Body of pancreas (tissue), 4 donors: ENCODE measurements at regions not wholly inside any gene's neighbourhood (a gene's known extent, or its start where the extent isn't known, plus 50 kb on each side); places are given as distances from the start of the nearest gene placed in this dataset.

Experiments used
- ATAC-seq: fragments of 150-250 bp; one replicate; pipeline ENCODE4 v1.9.1; 2016
- DNase-seq, 4 donors: peaks; one replicate each; pipeline ENCODE4 v3.0.0-alpha.2; 2019
- H3K27ac ChIP-seq, 4 donors: fragments of 200-600 bp; sonication (generic); 1 replicate in 3 of 4; 2 replicates in 1 of 4; pipeline versions ENCODE4 v1.5.1 to v1.6.1; 2016 to 2019; ENCODE audit warnings: mild to moderate bottlenecking in 1 of 4, mixed read lengths in 1 of 4, moderate library complexity in 1 of 4
- H3K27me3 ChIP-seq, 2 donors: fragments of 200-600 bp; sonication (generic); one replicate each; pipeline ENCODE4 v1.6.0; 2016; ENCODE audit warnings: mild to moderate bottlenecking in 1 of 2
- H3K36me3 ChIP-seq, 2 donors: fragments of 200-600 bp; sonication (generic); replicated peaks in 1 of 2; 2 replicates each; pipeline ENCODE4 v1.5.1; 2016; ENCODE audit warnings: low read depth in 2 of 2; ENCODE audit not compliant: insufficient read depth in 1 of 2
- H3K4me1 ChIP-seq: fragments of 200-600 bp; sonication (generic); one replicate; pipeline ENCODE4 v1.6.0; 2016
- H3K4me3 ChIP-seq, 2 donors: fragments of 200-600 bp; sonication (generic); 1 replicate in 1 of 2; 2 replicates in 1 of 2; pipeline ENCODE4 v1.5.1; 2016 to 2019
- H3K9me3 ChIP-seq, 3 donors: fragments of 200-600 bp; sonication (generic); 1 replicate in 2 of 3; 2 replicates in 1 of 3; pipeline ENCODE4 v1.5.1; 2016
- POLR2A ChIP-seq, 3 donors: fragments of 450-650 bp; IDR thresholded peaks; one replicate each; pipeline ENCODE4 v1.6.1; 2016; ENCODE audit warnings: antibody characterized with exemption in 3 of 3, mild to moderate bottlenecking in 2 of 3
- WGBS, 2 donors: methylation state at CpG; one replicate each; pipeline ENCODE4 v1.1.5; 2017; 5-methylcytosine and 5-hydroxymethylcytosine counted together
- intact Hi-C: fragments of 100-400 bp; cut with DNase I; formaldehyde crosslinking; loops from one replicate; pipeline ENCODE4 v1.15.1; 2023
- TF ChIP-seq, protein P1 (sequence below), 7 experiments: fragments of 450-650 bp in 4 of 7; fragments of 200-600 bp in 3 of 7; sonication (generic) in 3 of 7; IDR thresholded peaks; one replicate each; pipeline ENCODE4 v1.5.1; 2016 to 2019; ENCODE audit warnings: antibody characterized with exemption in 7 of 7

DNA sequence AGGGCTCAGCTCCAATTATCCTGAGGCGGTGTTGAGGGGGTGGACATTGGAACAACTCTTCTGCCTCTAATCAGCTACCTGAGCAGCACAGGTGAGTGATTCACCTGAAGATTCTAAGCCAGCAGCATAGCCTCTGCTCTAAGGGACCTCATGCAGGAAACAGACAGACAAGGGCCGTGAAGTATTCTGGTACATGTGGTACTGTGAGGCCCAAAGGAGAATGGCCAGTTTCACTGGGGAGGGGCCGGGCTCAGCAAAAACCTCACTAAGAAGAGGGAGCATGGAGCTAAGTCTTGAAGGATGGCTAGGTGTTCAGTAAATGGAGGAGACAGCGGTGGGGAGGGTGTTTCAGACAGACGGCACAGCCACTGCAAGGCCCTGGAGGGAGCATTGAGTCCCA, 58.5 kb upstream of the CCDC167 start:
- Histone ChIP-seq H3K27ac (no peak overlapping the region), H3K4me1 (no peaks in the 10 kb centered on the region), H3K36me3 (no peaks in the 10 kb centered on the region), H3K9me3 (no peaks in the 10 kb centered on the region), H3K27me3 (no peaks in the 10 kb centered on the region), H3K4me3 (no peak overlapping the region)
- intact Hi-C loops, result no loop called here
- DNase-seq (no peak), ATAC-seq (no peak)
- 71 to 75% methylated on average over 5 of the region's 5 CpGs for WGBS, 2 donors
- TF ChIP-seq, protein P1, sequence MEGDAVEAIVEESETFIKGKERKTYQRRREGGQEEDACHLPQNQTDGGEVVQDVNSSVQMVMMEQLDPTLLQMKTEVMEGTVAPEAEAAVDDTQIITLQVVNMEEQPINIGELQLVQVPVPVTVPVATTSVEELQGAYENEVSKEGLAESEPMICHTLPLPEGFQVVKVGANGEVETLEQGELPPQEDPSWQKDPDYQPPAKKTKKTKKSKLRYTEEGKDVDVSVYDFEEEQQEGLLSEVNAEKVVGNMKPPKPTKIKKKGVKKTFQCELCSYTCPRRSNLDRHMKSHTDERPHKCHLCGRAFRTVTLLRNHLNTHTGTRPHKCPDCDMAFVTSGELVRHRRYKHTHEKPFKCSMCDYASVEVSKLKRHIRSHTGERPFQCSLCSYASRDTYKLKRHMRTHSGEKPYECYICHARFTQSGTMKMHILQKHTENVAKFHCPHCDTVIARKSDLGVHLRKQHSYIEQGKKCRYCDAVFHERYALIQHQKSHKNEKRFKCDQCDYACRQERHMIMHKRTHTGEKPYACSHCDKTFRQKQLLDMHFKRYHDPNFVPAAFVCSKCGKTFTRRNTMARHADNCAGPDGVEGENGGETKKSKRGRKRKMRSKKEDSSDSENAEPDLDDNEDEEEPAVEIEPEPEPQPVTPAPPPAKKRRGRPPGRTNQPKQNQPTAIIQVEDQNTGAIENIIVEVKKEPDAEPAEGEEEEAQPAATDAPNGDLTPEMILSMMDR (IDR thresholded peaks at IDR 0.05), result no peak
- no peak for TF ChIP-seq POLR2A (IDR thresholded peaks at IDR 0.05)

DNA sequence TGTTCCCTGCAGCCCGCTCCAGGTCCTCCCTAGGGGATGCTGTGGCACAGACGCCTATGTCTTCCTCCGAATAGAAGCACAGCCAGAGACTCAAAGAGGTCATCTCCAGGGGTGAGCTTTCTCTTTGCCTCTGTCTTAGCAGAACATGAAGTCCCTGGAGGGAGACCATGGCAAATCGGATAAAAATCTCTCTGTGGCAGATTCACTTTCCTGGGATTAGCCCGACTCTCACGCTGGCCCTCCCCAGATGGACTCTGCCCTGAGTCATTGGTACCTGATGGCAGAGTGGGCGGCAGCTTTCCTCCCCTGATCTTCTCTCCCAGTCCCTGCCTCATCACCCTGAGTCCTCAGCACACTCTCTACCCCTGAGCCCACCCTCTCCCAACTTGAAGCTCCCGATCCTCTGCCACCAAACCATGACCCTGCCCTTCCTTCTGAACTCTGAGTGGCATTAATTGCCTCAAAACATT, 58.0 kb upstream of the CCDC167 start:
- WGBS, 2 donors, result 76 to 84% methylated on average over 8 of the region's 8 CpGs
- TF ChIP-seq, protein P1 (IDR thresholded peaks at IDR 0.05), result no peak
- TF ChIP-seq POLR2A (IDR thresholded peaks at IDR 0.05), result no peak
- Histone ChIP-seq H3K36me3 (no peaks in the 10 kb centered on the region), H3K27me3 (no peaks in the 10 kb centered on the region), H3K9me3 (no peaks in the 10 kb centered on the region), H3K4me3 (no peak overlapping the region), H3K27ac (no peak overlapping the region), H3K4me1 (no peaks in the 10 kb centered on the region)
- intact Hi-C loops, result no loop called here
- ATAC-seq, result no peak
- DNase-seq, result no peak

DNA sequence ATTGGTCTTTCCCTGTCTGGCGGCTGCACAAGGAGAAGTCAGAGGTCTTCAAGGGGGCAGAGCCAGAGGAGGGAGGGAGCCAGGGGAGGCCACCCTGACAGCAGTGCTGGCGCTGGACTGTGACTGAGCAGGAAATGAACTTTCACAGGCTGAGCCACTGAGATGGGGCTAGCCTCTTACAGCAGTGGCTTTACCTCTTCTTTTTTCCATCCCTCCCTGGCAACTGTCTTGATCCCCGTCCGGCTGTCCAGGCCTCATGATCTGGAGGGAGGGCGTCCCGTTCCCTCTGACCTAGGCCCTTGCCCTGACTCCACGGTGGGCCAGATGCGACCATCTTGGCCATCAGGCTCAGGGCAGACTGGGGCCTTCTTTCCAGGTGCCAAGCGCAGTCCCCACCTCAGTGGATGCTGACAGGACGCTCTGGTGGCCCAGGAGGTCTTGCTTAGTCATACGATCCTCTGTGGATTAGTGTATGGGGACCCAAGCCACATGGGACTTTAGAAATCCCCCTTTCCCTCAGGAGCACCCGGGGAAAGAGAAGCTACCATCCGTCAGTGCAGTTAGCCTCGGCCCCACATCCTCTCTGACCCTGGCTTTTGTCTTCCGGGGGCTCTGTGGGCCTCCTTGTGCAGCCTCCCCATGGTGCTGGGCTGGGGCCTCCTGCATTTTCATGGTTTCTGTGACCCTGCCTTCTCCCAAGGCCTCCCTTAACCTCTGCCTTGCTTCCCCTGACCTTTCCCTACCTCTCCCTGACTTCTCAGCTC, 57.4 kb upstream of the CCDC167 start:
- Histone ChIP-seq H3K36me3 (no peaks in the 10 kb centered on the region), H3K27ac (no peak overlapping the region), H3K27me3 (no peaks in the 10 kb centered on the region), H3K4me1 (no peaks in the 10 kb centered on the region), H3K9me3 (no peaks in the 10 kb centered on the region), H3K4me3 (no peak overlapping the region)
- 75 to 79% methylated on average over 12 to 13 of the region's 15 CpGs for WGBS, 2 donors
- no peak for ATAC-seq
- intact Hi-C loops, result no loop called here
- DNase-seq, result no peak
- TF ChIP-seq, protein P1 (IDR thresholded peaks at IDR 0.05), result no peak
- no peak for TF ChIP-seq POLR2A (IDR thresholded peaks at IDR 0.05)

DNA sequence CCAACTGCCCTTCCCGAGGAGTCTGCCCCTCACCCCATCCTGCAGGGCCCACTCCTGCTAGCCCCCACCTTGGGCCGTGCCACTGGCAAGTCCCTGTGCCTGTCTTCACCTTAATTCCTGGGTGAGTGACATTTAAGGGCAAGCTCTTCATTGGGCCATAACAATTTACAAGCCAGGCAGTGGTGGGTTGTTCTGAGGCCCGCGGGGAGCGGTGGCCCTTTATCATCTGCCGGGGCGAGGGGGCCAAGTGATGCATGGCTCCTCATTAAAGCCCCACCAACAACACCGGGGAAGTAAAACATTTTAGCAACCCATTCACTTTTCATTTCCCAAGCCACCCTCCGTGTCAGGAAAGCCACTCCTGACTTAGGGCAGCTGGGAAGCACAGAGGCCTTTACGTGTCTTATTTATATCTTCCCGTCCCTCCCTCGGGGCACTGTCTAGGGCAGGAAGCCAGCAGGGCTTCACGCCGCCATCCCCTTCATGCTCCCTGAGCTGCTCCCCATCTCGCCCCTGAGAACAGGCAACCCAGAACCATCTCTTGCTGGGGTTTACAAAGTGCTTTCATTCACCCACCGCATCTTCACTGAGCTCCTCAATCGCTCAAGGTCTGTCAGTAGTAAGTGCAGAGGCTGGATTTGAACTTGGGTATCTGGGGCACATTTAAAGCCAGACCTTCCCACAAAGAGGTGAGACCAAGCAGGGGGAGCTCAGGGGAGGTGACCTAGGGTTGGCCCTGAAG, 55.5 kb upstream of the CCDC167 start:
- 75 to 77% methylated on average over 17 of the region's 17 CpGs for WGBS, 2 donors
- no peak for DNase-seq

More for the DNA sequence above, 55.5 kb upstream of the CCDC167 start:
- no peak overlapping the region for H3K4me3 ChIP-seq
- H3K27me3 ChIP-seq, result no peaks in the 10 kb centered on the region
- TF ChIP-seq, protein P1 (IDR thresholded peaks at IDR 0.05), result no peak
- TF ChIP-seq POLR2A (IDR thresholded peaks at IDR 0.05), result no peak
- H3K9me3 ChIP-seq, result no peaks in the 10 kb centered on the region
- no peaks in the 10 kb centered on the region for H3K36me3 ChIP-seq
- no peak overlapping the region for H3K27ac ChIP-seq
- ATAC-seq, result no peak
- intact Hi-C loops, result no loop called here
- H3K4me1 ChIP-seq, result no peaks in the 10 kb centered on the region
